Breast epithelium (tissue), 3 donors: ENCODE measurements at regions not wholly inside any gene's neighbourhood (a gene's known extent, or its start where the extent isn't known, plus 50 kb on each side); places are given as distances from the start of the nearest gene placed in this dataset.

Experiments used
- POLR2A ChIP-seq: fragments of 450-650 bp; IDR thresholded peaks from one replicate; pipeline ENCODE4 v1.6.1; 2016; ENCODE audit warnings: antibody characterized with exemption, mild to moderate bottlenecking, moderate library complexity
- TF ChIP-seq, protein P1 (sequence below), 3 donors: fragments of 450-650 bp; IDR thresholded peaks; one replicate each; pipeline ENCODE4 v1.5.1; 2016 to 2017; ENCODE audit warnings: antibody characterized with exemption in 3 of 3, mild to moderate bottlenecking in 3 of 3, moderate library complexity in 3 of 3

DNA sequence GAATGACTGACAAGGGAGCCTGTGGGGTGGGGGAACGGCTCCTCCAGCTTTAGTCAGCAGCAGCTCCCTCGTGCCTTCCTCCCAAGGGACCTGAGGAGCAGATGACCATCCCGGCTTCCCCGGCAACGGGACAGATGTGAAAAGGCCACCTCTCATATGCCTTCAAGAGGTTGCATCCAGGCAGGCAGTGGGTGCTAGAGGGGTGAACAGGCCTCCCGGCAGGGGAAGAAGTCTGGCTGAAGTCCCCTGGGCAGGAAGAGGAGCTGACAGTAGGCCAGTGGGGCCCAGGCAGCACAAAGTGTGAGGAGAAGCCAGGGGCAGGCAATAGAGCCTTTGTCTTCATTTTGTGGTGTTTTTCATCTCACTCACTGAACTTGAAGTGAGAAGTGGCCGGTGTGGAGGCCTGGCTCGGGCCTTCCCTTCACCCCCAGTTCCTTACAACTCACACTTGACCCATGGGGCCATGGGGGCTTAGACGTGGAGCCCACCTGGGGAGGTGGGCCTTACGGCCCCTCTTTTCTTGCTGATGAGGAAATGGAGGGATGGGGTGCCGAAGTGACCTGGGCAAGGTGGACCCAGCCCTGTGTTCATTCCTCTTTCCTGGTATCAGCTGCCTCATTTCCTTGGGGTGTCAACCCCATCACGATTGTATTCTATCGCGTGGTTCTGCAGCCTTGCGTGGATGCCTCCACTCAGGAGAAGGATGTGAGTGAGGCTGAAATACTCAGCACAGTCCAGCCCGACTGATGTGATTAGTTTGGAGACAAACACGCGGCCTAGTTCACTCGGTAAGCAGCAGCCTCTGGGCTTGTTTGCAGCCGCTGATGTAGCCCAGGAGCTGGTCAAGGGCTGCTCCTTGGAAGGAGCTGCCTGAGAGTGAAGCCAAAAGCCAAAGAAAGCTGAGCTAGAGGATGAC lies 115.5 kb upstream of the ALDH1A3 start:
- TF ChIP-seq POLR2A = no peak
- TF ChIP-seq, protein P1, sequence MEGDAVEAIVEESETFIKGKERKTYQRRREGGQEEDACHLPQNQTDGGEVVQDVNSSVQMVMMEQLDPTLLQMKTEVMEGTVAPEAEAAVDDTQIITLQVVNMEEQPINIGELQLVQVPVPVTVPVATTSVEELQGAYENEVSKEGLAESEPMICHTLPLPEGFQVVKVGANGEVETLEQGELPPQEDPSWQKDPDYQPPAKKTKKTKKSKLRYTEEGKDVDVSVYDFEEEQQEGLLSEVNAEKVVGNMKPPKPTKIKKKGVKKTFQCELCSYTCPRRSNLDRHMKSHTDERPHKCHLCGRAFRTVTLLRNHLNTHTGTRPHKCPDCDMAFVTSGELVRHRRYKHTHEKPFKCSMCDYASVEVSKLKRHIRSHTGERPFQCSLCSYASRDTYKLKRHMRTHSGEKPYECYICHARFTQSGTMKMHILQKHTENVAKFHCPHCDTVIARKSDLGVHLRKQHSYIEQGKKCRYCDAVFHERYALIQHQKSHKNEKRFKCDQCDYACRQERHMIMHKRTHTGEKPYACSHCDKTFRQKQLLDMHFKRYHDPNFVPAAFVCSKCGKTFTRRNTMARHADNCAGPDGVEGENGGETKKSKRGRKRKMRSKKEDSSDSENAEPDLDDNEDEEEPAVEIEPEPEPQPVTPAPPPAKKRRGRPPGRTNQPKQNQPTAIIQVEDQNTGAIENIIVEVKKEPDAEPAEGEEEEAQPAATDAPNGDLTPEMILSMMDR (IDR thresholded peaks at IDR 0.05) = no peak
